Endodermal cell (in vitro differentiated cells): ENCODE measurements at regions not wholly inside any gene's neighbourhood (a gene's known extent, or its start where the extent isn't known, plus 50 kb on each side); places are given as distances from the start of the nearest gene placed in this dataset.

Source experiments
- DNase-seq: peaks from one replicate; pipeline ENCODE4 v3.0.0-alpha.2; 2017
- H3K27ac ChIP-seq: 2 replicates; pipeline ENCODE4 v1.5.1; 2013; ENCODE audit warnings: mild to moderate bottlenecking, low read depth, low read length, moderate library complexity
- H3K27me3 ChIP-seq: 2 replicates; pipeline ENCODE4 v1.6.1; 2013; ENCODE audit warnings: mild to moderate bottlenecking, low read length, moderate library complexity; ENCODE audit not compliant: insufficient read depth, control insufficient read depth, poor library complexity, severe bottlenecking
- H3K36me3 ChIP-seq: 2 replicates; pipeline ENCODE4 v1.7.0; 2013; ENCODE audit warnings: mild to moderate bottlenecking, low read length, moderate library complexity; ENCODE audit not compliant: control insufficient read depth, insufficient read depth
- H3K4me1 ChIP-seq: one replicate; pipeline ENCODE4 v1.7.0; 2013; ENCODE audit warnings: low read length; ENCODE audit not compliant: control insufficient read depth, insufficient read depth
- H3K4me3 ChIP-seq: 2 replicates; pipeline ENCODE4 v1.5.1; 2013; ENCODE audit warnings: mild to moderate bottlenecking, low read length, moderate library complexity
- H3K9ac ChIP-seq: 2 replicates; pipeline ENCODE4 v1.6.1; 2013; ENCODE audit warnings: mild to moderate bottlenecking, low read length, moderate library complexity; ENCODE audit not compliant: poor library complexity, severe bottlenecking; ENCODE audit errors: extremely low read depth
- H3K9me3 ChIP-seq: 2 replicates; pipeline ENCODE4 v1.6.1; 2013; ENCODE audit warnings: mild to moderate bottlenecking, low read length, moderate library complexity; ENCODE audit not compliant: control insufficient read depth
- H3K27ac Mint-ChIP-seq: 2 replicates; pipeline ENCODE4 v1.8.0; 2020; ENCODE audit warnings: mixed read lengths
- H3K27me3 Mint-ChIP-seq: 2 replicates; pipeline ENCODE4 v1.8.0; 2021; ENCODE audit warnings: mild to moderate bottlenecking, mixed read lengths; ENCODE audit not compliant: insufficient read depth
- H3K36me3 Mint-ChIP-seq: 2 replicates; pipeline ENCODE4 v1.8.0; 2020; ENCODE audit warnings: low read depth, mixed read lengths
- H3K4me1 Mint-ChIP-seq: 2 replicates; pipeline ENCODE4 v1.8.0; 2020; ENCODE audit warnings: mixed read lengths
- H3K4me3 Mint-ChIP-seq: 2 replicates; pipeline ENCODE4 v1.8.0; 2020; ENCODE audit warnings: mild to moderate bottlenecking, moderate library complexity, mixed read lengths
- H3K9me3 Mint-ChIP-seq: 2 replicates; pipeline ENCODE4 v1.8.0; 2020; ENCODE audit warnings: mild to moderate bottlenecking, mixed read lengths
- CTCF ChIP-seq: fragments of 200-600 bp; sonication (generic); conservative IDR thresholded peaks from 2 replicates; pipeline ENCODE4 v1.5.0; 2021; ENCODE audit warnings: antibody characterized with exemption, mild to moderate bottlenecking
- WGBS, 2 experiments: methylation state at CpG; one replicate each; pipeline versions ENCODE4 v1.1.5 to v1.1.7; 2013; ENCODE audit warnings: missing lambda C conversion rate in 2 of 2, mixed read lengths in 1 of 2; ENCODE audit not compliant: insufficient coverage in 1 of 2, insufficient read length in 1 of 2; 5-methylcytosine and 5-hydroxymethylcytosine counted together

- H3K36me3 Mint-ChIP-seq = no peaks in the 10 kb centered on the region
- 83 to 100% methylated on average over 1 of the region's 1 CpG for WGBS, 2 experiments
- TF ChIP-seq CTCF = no peak
- H3K36me3 ChIP-seq = no peaks in the 10 kb centered on the region
- peaks cover 6% of the 10 kb centered on the region for H3K9me3 ChIP-seq
- no peak overlapping the region for H3K4me3 Mint-ChIP-seq
- peaks cover 4% of the 10 kb centered on the region for H3K9me3 Mint-ChIP-seq
- no peak overlapping the region for H3K9ac ChIP-seq
- no peaks in the 10 kb centered on the region for H3K27me3 Mint-ChIP-seq
- no peaks in the 10 kb centered on the region for H3K4me1 ChIP-seq
- DNase-seq = no peak
- no peaks in the 10 kb centered on the region for H3K4me1 Mint-ChIP-seq
- H3K27ac Mint-ChIP-seq = no peak overlapping the region
- no peak overlapping the region for H3K4me3 ChIP-seq
- no peak overlapping the region for H3K27ac ChIP-seq
- H3K27me3 ChIP-seq = no peaks in the 10 kb centered on the region
Measured at GRCh38 chr5:109468288-109468676, 58.5 kb upstream of the PJA2 start.

- TF ChIP-seq CTCF = no peak
- no peaks in the 10 kb centered on the region for H3K36me3 Mint-ChIP-seq
- H3K27ac Mint-ChIP-seq = no peak overlapping the region
- Histone ChIP-seq H3K4me1 (no peaks in the 10 kb centered on the region), H3K27ac (no peak overlapping the region), H3K36me3 (no peaks in the 10 kb centered on the region), H3K4me3 (no peak overlapping the region), H3K27me3 (no peaks in the 10 kb centered on the region), H3K9ac (no peak overlapping the region), H3K9me3 (peaks cover 6% of the 10 kb centered on the region)
- H3K4me1 Mint-ChIP-seq = no peaks in the 10 kb centered on the region
- no peak for DNase-seq
- H3K27me3 Mint-ChIP-seq = no peaks in the 10 kb centered on the region
- H3K4me3 Mint-ChIP-seq = no peak overlapping the region
- H3K9me3 Mint-ChIP-seq = peaks cover 4% of the 10 kb centered on the region
- WGBS, 2 experiments = 88 to 96% methylated on average over 3 to 4 of the region's 4 CpGs
Measured at GRCh38 chr5:109467058-109467457, 57.3 kb upstream of the PJA2 start.
